GM19397 (cell line): ENCODE measurements at regions not wholly inside any gene's neighbourhood (a gene's known extent, or its start where the extent isn't known, plus 50 kb on each side); places are given as distances from the start of the nearest gene placed in this dataset.
"Not testable (repeated sequence)": the region's sequence is repeated elsewhere in the genome, so short reads cannot be mapped to it uniquely, and the experiment has no call there.

Source experiments
- ATAC-seq: cut with Tn5 transposase; IDR thresholded peaks from one replicate; pipeline ENCODE4 v1.9.1; 2021; ENCODE audit warnings: mild to moderate bottlenecking, moderate library complexity; ENCODE audit not compliant: unreplicated experiment

DNA sequence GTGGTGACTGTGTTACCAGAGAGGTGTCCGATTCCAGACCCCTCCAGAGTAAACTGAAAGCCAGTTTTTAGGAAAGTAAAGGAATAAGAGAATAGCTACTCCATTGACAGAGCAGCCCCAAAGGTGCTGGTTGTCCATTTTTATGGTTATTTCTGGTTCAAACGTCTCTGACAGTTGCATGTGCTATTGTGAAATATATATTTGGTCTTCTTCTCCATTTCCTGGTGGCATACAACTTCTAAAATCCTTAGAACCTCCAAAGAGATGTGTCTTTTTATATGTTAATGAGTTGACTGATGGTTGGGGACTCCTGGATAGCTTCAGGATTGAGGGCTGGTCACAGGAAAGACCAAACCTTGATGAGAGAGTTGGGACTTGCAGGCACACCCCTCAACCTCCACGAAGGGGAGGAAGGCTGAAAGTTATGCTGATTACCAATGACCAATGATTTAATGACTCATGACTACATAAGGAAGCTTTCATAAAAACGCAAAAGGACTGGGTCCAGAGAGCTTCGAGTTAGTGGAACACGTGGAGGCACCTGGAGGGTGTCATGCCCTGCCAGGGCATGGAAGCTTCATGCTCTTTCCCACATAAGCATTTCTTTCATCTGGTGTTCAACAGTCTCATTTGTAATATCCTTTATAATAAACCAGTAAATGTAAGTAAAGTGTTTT, 100.7 kb downstream of the SLC16A1 start:
- no peak for ATAC-seq

DNA sequence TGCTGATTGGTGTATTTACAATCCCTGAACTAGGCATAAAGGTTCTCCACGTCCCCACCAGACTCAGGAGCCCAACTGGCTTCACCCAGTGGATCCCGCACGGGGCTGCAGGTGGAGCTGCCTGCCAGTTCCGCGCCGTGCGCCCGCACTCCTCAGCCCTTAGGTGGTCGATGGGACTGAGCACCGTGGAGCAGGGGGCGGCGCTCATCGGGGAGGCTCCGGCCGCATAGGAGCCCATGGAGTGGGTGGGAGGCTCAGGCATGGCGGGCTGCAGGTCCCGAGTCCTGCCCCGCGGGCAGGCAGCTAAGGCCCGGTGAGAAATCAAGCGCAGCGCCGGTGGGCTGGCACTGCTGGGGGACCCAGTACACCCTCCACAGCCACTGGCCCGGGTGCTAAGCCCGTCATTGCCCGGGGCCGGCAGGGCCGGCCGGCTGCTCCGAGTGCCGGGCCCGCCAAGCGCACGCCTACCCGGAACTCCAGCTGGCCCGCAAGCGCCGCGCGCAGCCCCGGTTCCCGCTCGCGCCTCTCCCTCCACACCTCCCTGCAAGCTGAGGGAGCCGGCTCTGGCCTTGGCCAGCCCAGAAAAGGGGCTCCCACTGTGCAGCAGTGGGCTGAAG, 101.5 kb downstream of the SLC16A1 start:
- not testable (repeated sequence) for ATAC-seq

DNA sequence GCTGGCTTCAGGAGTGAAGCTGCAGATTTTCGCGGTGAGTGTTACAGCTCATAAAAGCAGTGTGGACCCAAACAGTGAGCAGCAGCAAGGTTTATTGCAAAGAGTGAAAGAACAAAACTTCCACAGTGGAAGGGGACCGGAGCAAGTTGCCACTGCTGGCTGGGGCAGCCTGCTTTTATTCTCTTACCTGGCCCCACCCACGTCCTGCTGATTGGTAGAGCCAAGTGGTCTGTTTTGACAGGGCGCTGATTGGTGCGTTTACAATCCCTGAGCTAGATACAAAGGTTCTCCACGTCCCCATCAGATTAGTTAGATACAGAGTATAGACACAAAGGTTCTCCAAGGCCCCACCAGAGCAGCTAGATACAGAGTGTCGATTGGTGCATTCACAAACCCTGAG, 102.1 kb downstream of the SLC16A1 start:
- not testable (repeated sequence) for ATAC-seq

DNA sequence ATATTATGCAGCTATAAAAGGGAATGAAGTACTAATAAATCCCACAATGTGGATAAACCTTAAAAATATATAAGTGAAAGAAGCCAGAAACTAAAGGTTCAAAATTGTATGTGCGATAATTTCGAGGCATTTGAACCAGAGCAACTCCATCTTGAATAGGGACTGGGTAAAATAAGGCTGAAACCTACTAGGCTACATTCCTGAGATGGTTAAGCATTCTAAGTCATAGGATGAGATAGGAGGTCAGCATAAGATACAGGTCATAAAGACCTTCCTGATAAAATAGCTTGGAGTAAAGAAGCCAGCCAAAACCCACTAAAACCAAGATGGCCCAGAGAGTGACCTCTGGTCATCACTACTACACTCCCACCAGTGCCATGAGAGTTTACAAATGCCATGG, 103.1 kb downstream of the SLC16A1 start:
- no peak for ATAC-seq

DNA sequence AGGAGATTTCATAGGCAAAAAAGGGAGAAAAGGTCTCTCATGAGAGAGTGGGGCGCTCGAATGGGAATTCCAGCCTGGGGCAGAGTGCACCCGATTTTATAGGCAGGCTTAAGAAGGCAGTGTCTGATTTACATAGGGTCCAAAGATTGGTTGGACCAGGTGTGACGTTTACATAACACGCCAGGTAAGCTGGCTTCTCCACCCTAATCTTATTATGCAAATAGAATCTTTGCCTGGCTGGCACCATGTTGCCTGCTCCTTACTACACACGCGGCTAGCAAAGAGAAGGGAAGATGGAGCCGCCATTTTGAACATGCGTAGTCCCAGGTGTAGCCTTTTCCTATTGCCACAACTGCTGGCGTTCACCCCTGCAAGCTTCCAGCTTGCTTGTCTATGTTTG, 103.7 kb downstream of the SLC16A1 start:
- no peak for ATAC-seq

DNA sequence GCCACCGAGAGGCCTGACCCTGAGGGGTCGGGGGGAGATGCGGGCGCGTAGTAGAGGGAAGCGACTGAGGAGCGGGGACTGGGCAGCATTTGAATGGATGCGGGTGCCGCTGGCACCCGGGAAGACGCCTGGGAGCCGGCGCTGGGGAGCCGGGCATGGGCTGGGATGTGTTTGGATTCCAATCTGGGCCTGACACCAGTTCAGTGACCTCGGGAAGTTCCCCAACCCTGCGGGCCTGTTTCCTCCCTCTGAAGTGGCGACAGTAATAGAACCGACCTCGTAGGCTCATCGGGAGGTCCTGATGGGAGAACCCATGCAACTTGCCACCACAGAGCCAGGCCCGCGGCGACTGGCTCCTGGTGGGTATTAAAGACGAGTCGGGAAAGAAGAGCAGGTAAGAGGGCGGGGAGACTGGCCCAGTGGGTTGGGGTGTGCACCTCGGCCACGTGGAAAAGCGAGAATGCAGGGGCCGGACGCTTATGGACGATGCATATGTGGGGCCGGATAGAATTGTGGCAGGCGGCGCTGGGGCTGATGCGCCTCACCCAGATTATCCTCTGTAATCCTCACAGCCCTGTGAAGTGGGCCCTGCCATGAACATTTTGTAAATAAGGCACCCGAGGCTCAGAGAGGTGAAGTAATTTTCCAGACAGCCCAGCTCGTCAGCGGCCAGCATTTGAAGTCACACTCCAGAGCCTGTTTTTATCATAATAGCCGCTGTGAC, 105.8 kb downstream of the SLC16A1 start:
- ATAC-seq: no peak

DNA sequence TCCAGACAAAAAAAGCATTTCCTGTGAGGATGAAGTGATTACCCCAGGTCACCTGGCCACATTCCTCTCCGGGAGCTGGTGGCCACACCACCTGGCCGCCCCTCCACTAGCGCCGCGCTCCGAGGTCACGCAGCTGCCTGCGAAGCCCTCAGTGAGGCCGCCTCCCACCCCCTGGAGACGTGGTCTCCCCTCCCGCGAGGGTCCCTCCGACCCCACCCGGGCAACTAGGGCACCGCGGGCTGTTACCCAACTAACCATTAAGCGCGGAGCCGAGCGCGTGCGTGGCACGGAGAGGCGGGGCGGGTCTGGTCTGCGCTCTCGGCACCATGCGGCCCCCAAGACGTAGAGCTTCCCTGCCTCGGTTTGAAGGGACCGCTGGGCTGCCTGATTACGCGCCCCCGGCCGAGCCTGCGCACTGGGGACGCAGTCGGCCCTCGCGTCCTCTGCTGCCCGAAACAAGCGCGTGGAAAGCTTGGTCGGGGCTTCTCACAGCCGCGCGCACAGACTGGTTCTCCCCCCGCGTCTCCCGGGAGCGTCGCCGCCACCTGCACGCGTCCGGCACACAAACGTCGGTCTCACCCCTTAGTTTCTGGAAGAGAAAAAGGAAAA, 106.5 kb downstream of the SLC16A1 start:
- no peak for ATAC-seq

DNA sequence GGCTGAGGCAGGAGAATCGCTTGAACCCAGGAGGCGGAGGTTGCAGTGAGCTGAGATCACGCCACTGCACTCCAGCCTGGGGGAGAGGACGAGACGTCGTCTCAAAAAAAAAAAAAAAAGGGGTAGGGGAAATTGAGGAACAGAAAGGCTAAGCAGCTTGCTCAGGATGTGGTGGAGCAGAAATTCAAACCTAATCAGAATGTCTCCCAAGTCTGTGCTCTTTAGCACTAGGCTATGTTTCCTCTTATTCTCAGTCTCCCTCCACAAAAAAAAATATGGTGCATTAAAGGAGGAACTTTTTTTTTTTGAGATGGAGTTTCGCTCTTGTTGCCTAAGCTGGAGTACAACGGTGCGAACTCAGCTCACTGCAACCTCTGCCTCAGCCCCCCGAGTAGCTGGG, 114.2 kb downstream of the SLC16A1 start:
- ATAC-seq: no peak

DNA sequence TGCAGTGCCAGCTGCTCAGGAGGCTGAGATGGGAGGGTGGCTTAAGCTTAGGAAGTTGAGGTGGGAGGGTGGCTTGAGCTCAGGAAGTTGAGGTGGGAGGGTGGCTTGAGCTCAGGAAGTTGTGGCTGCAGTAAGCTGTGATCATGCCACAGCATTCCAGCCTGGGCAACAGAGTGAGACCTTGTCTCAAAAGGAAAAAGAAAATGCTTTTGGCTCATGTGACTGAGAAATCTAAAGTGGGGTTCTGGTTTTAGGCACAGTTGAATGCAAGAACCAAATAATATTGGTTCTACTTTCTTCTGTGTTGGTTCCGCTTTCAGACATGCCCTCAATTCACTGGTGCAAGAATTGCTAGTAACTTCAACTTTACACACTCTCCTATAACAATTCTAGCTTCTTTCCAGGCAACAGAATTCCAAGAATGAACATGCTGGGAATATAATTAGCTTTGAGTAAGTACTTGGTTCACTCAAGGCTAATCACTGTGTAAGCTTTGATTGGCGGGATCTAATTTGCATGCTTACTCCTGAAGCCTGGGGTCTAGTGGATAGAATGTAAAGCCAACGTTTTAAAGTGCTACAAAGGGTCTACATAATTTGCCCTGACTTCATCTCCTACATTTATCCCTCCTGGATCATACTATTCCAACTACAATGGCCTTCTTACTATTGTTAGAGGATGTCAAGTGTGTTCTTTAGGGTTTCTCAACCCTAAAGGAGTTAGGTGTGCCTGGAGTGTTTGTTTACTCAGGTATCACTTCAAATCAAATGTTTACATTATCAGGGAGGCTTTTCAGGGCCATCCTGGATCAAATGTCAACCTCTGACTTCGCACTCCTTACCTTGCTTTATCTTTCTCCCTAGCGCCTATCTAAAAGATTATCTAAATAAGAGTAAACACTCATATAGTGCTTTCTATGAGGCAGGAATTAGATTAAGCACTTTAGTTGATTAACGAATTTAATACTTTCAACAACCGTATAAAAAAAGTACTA, 115.1 kb downstream of the SLC16A1 start:
- ATAC-seq: no peak

DNA sequence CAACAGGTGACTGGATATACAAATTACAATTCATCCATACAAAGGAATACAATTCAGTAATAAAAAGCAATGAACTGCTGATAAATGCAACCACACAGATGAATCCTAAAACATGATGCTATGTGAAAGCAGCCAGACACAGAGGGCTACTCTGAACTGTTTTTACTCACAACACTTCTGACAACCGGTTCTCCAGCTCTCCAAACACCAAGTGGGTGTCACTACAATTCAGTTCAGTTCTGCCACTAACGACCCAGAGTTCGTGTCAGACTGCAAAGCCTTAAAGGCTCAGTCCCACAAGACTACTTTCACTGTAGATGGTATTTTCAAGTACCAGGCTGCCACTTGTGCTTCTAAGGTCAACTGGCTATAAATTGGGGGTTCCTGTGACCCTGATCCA, 119.4 kb downstream of the SLC16A1 start:
- ATAC-seq: no peak

DNA sequence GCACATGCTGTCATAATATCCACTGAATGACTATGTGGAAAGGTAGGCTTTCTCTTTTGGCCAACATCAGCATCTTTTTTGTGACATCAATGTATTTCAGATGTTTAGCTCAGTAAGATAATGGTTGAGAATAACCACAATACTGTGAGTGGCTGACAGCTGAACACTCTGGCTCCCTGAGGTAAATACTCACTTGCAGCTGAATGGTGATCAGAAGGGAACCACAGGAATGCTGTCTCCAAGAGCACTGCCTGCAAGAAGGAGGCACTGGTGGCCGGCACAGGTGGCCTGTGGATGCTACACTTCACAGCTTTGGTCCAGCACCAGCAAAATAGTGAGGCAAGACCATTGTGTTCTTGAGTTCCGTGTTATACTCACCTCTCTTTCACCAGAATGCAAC, 118.7 kb upstream of the PPM1J start:
- ATAC-seq: no peak

DNA sequence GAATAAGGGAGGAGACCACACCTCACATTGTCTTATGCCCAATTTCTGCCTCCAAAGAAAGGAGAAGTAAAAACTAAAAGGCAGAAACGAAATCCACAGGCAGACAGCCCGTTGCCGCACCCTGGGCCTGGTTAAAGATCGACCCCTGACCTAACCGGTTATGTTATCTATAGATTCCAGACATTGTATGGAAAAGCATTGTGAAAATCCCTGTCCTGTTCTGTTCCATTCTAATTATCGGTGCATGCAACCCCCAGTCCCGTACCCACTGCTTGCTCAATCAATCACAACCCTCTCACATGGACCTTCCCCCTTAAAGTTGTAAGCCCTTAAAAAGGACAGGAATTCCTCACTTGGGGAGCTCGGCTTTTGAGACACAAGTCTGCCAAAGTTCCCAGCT, 117.1 kb upstream of the PPM1J start:
- ATAC-seq: not testable (repeated sequence)

DNA sequence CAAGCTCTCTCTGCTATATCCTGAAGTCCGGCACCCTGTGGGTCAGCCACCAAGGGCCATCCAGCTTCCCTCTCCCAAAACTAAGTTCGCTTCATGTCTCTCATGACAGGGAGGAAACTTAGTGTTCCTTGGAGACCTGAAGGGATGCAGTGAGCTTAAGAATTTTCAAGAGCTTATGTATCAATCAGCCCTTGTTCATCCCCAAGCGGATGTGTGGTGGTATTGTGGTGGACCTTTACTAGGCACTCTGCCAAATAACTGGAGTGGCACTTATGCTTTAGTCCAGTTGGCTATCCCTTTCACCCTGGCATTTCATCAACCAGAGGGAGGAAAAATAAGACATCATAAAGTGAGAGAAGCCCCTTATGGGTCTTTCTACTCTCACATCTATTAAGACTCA, 114.6 kb upstream of the PPM1J start:
- not testable (repeated sequence) for ATAC-seq

DNA sequence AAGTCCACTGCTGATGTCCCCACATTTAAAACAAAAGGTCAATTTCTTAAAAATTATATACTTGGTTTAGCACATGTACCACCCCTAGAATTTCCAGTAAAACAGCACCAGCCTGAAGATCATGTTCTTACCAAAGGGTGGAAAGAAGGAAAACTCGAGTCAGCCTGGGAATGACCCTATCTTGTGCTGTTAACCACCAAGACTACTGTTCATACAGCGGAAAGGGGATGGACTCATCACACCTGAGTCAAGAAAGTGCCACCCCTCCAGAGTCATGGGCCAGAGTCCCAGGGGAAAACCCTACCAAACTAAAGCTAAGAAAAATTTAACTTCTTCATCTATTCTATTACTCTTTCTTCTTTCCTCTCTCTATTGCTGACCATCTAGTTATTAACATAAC, 113.6 kb upstream of the PPM1J start:
- ATAC-seq: no peak

DNA sequence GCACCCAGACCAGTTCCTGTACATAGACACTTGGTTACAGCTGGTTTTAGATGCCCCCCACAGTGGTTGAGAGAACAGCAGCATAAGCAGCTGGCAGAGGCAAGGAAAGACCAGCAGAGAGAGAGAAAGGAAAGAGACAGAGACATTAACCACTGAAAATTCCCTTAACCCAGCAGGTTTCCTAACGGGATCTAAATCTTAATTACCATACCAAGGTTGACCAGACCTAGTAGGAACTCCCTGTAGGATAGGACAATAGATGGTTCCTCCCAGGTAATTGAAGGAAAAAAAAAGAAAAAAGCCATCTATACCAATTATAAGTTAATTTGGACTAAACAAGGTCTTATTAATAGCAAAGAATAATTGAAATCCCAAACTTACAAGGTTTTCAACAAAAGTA, 112.3 kb upstream of the PPM1J start:
- not testable (repeated sequence) for ATAC-seq

DNA sequence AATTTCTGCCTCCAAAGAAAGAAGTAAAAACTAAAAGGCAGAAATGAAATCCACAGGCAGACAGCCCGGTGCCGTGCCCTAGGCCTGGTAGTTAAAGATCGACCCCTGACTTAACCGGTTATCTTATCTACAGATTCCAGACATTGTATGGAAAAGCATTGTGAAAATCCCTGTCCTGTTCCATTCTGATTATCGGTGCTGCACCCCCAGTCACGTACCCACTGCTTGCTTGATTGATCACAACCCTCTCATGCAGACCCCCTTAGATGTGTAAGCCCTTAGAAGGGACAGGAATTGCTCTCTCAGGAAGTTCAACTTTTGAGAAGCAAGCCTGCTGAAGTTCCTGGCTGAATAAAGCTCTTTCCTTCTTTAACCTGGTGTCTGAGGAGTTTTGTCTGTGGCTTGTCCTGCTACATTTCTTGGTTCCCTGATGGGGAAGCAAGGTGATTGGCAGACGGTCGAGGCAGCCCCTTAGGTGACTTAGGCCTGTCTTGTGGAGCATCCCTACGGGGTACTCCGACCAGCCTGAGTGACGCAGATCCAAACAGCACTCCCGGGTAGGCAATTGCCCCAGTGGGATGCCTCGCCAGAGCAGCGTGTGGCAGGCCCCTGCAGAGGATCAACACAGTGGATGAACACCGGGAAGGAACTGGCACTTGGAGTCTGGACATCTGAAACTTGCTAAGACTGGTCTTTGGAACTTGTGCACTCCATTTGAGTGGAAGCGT, 111.2 kb upstream of the PPM1J start:
- no peak for ATAC-seq

DNA sequence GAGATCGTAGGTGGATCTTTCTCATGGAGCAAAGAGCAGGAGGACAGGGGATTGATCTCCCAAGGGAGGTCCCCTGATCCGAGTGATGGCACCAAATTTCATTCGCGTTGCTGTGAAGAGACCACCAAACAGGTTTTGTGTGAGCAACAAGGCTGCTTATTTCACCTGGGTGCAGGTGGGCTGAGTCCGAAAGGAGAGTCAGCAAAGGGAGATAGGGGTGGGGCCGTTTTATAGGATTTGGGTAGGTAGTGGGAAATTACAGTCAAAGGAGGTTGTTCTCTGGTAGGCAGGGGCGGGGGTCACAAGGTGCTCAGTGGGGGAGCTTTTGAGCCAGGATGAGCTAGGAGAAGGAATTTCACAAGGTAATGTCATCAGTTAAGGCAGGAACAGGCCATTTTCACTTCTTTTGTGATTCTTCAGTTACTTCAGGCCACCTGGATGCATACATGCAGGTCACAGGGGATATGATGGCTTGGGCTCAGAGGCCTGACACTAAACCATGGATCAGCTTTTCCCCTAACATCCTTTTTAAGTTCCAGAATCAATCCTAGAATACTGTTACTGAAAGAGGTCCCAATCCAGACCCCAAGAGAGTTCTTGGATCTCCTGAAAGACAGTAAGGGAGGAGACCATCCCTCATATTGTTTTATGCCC, 110.6 kb upstream of the PPM1J start:
- ATAC-seq: not testable (repeated sequence)

DNA sequence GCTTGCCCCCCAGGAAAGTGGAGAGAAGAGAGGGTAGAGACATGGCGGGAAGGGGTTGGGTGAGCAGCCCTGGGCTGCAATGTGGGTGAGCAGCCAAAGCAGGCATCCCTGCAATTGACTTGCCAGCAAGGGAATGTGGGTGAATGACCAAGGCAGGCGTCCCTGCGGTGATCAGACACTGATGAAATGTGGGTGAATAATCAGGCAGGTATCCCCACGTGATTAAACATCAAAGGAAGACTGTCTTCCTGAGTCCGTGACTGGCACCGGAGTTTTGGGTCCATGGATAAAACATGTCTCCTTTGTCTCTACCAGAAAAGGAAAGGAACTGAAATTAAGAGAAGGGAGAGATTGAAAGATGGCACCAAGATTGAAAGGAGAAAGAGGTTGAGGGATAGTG, 109.9 kb upstream of the PPM1J start:
- not testable (repeated sequence) for ATAC-seq

DNA sequence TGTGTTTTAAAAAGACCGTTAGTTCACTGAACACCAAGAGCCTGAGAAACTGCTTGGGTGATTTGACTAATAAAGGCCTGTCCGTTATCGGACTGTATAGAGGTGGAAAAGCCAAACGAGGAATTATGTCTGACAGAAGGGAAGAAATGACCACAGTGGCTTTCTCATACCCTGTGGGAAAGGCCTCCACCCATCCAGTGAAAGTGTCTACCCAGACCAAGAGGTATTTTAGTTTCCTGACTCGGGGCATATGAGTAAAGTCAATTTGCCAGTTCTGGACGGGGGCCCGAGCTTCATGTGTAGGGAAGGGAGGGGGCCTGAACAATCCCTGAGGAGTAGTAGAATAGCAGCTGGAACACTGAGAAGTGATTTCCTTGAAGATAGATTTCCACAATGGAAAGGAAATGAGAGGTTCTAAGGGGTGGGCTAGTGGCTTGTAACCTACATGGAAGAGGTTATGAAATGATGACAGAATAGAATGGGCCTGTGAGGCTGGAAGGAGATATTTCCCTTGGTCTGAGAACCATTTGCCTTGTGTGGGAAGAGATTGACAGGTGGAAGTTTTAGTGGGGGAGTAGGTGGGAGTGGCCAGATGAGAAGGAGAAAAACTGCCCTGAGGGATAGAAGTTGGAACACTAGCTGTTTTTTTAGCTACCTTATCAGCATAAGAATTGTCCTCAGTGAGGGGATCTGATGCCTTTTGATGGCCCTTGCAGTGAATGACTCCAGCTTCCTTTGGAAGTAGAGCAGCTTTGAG, 106.4 kb upstream of the PPM1J start:
- not testable (repeated sequence) for ATAC-seq
